Natural killer cell (primary cell): ENCODE measurements at regions not wholly inside any gene's neighbourhood (a gene's known extent, or its start where the extent isn't known, plus 50 kb on each side); places are given as distances from the start of the nearest gene placed in this dataset.

Source experiments
- ATAC-seq, 3 donors: fragments of 150-1000 bp in 2 of 3; fragments of 200-7000 bp in 1 of 3; cut with Tn5 transposase; 1 replicate in 1 of 3; 2 replicates in 2 of 3; pipeline ENCODE4 v1.10.0; 2021; ENCODE audit warnings: mild to moderate bottlenecking in 2 of 3, moderate library complexity in 2 of 3
- DNase-seq, 2 donors: peaks; one replicate each; pipeline versions ENCODE4 v3.0.0 to v3.0.0-alpha.2; 2013 to 2021; ENCODE audit warnings: mixed read lengths in 1 of 2
- H3K27ac ChIP-seq: one replicate; pipeline ENCODE4 v1.5.1; 2013; ENCODE audit warnings: mild to moderate bottlenecking, low read length
- H3K27me3 ChIP-seq: one replicate; pipeline ENCODE4 v1.6.1; 2013; ENCODE audit warnings: low read length; ENCODE audit not compliant: control insufficient read depth, insufficient read depth
- H3K36me3 ChIP-seq: one replicate; pipeline ENCODE4 v1.6.1; 2013; ENCODE audit warnings: low read length; ENCODE audit not compliant: control insufficient read depth, insufficient read depth
- H3K4me1 ChIP-seq: one replicate; pipeline ENCODE4 v1.6.1; 2013; ENCODE audit warnings: low read length; ENCODE audit not compliant: control insufficient read depth, insufficient read depth
- H3K4me3 ChIP-seq: one replicate; pipeline ENCODE4 v1.5.1; 2013; ENCODE audit warnings: low read length
- H3K9me3 ChIP-seq: one replicate; pipeline ENCODE4 v1.6.1; 2013; ENCODE audit warnings: low read length; ENCODE audit not compliant: control insufficient read depth, insufficient read depth
- H3K27ac Mint-ChIP-seq, 2 donors: one replicate each; pipeline ENCODE4 v1.8.0; 2022; ENCODE audit warnings: mild to moderate bottlenecking in 2 of 2, mixed read lengths in 2 of 2, moderate library complexity in 1 of 2
- H3K27me3 Mint-ChIP-seq, 2 donors: one replicate each; pipeline ENCODE4 v1.8.0; 2022; ENCODE audit warnings: low read depth in 2 of 2, mixed read lengths in 2 of 2
- H3K36me3 Mint-ChIP-seq: one replicate; pipeline ENCODE4 v1.8.0; 2022; ENCODE audit warnings: mixed read lengths
- H3K4me1 Mint-ChIP-seq, 2 donors: one replicate each; pipeline ENCODE4 v1.8.0; 2022; ENCODE audit warnings: mixed read lengths in 2 of 2
- H3K4me3 Mint-ChIP-seq: one replicate; pipeline ENCODE4 v1.8.0; 2022; ENCODE audit warnings: mild to moderate bottlenecking, moderate library complexity, mixed read lengths
- H3K9me3 Mint-ChIP-seq, 2 donors: one replicate each; pipeline ENCODE4 v1.8.0; 2022; ENCODE audit warnings: mixed read lengths in 2 of 2
- WGBS: methylation state at CpG from one replicate; pipeline ENCODE4 v1.1.7; 2013; ENCODE audit warnings: missing lambda C conversion rate; ENCODE audit not compliant: insufficient coverage; 5-methylcytosine and 5-hydroxymethylcytosine counted together
- intact Hi-C: fragments of 100-400 bp; cut with micrococcal nuclease; formaldehyde crosslinking; loops from one replicate; pipeline ENCODE4 v1.14.2; 2022
- TF ChIP-seq, protein P1 (sequence below): fragments of 200-600 bp; IDR thresholded peaks from one replicate; pipeline ENCODE4 v1.8.0; 2022; ENCODE audit warnings: antibody characterized with exemption

DNA sequence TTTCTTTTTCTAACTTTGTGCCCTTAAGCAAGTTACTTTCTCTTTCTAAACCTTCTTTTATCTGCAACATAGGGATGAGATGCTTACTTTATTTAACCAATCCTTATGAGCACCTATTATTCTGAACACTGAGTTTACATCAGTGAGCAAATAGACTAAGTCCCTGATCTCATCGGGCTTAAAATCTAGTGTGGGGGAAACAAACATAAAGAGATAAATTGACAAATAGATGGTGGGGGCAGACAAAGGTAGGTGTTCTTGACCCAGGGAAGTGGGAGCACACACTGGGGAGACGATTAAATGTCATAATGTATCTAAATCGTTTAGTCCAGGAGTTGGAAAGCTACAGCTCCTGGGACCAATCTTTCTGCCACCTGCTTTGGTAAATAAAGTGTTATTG is 129.6 kb downstream of the TFAP2C start:
- Histone ChIP-seq H3K9me3 (no peaks in the 10 kb centered on the region), H3K27ac (no peak overlapping the region), H3K4me3 (no peak overlapping the region), H3K4me1 (no peaks in the 10 kb centered on the region), H3K36me3 (no peaks in the 10 kb centered on the region), H3K27me3 (no peaks in the 10 kb centered on the region)
- peaks cover 0 to 6% of the 10 kb centered on the region in 2 donors for H3K27me3 Mint-ChIP-seq
- ATAC-seq (no peak), DNase-seq (no peak)
- H3K4me1 Mint-ChIP-seq = no peaks in the 10 kb centered on the region
- no peaks in the 10 kb centered on the region for H3K9me3 Mint-ChIP-seq
- no peak overlapping the region for H3K27ac Mint-ChIP-seq
- intact Hi-C loops = no loop called here
- TF ChIP-seq, protein P1, sequence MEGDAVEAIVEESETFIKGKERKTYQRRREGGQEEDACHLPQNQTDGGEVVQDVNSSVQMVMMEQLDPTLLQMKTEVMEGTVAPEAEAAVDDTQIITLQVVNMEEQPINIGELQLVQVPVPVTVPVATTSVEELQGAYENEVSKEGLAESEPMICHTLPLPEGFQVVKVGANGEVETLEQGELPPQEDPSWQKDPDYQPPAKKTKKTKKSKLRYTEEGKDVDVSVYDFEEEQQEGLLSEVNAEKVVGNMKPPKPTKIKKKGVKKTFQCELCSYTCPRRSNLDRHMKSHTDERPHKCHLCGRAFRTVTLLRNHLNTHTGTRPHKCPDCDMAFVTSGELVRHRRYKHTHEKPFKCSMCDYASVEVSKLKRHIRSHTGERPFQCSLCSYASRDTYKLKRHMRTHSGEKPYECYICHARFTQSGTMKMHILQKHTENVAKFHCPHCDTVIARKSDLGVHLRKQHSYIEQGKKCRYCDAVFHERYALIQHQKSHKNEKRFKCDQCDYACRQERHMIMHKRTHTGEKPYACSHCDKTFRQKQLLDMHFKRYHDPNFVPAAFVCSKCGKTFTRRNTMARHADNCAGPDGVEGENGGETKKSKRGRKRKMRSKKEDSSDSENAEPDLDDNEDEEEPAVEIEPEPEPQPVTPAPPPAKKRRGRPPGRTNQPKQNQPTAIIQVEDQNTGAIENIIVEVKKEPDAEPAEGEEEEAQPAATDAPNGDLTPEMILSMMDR = no peak
- WGBS = 83% methylated on average over 3 of the region's 3 CpGs
- no peak overlapping the region for H3K4me3 Mint-ChIP-seq
- no peaks in the 10 kb centered on the region for H3K36me3 Mint-ChIP-seq

DNA sequence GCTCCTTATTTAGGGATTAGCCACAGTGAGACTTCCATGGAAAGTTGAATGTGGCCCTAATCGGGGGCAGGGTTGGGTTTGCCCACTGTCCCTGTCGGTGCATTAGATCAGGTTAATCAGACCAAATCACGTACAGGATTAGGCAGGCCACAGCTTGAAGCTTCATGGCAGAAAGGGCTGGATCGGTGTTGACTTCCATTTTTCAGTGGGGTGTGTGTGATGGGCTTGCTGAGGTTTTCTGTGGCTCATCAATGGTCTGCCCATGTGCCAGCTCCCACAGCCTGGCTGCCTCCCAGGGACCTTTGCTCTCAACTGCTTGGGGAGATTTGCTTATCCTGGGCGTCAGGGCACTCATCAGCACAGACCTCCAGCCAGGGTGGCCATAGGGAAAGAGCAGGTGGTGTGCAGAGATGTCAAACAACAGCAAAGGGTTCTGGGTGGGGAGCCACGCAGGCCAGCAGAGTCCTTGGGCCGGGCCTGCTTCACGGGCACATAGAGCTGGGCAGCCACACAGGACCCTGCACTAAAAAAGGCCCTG is 130.7 kb downstream of the TFAP2C start:
- Mint-ChIP-seq H3K4me3 (no peak overlapping the region), H3K9me3 (no peaks in the 10 kb centered on the region), H3K27ac (no peak overlapping the region), H3K27me3 (peaks cover 0 to 8% of the 10 kb centered on the region in 2 donors), H3K4me1 (no peaks in the 10 kb centered on the region), H3K36me3 (no peaks in the 10 kb centered on the region)
- H3K4me3 ChIP-seq = no peak overlapping the region
- H3K9me3 ChIP-seq = no peaks in the 10 kb centered on the region
- H3K36me3 ChIP-seq = no peaks in the 10 kb centered on the region
- H3K4me1 ChIP-seq = no peaks in the 10 kb centered on the region
- DNase-seq = no peak
- no peak overlapping the region for H3K27ac ChIP-seq
- intact Hi-C loops = no loop called here
- TF ChIP-seq, protein P1 = no peak
- WGBS = 87% methylated on average over 8 of the region's 8 CpGs
- no peak for ATAC-seq
- no peaks in the 10 kb centered on the region for H3K27me3 ChIP-seq

DNA sequence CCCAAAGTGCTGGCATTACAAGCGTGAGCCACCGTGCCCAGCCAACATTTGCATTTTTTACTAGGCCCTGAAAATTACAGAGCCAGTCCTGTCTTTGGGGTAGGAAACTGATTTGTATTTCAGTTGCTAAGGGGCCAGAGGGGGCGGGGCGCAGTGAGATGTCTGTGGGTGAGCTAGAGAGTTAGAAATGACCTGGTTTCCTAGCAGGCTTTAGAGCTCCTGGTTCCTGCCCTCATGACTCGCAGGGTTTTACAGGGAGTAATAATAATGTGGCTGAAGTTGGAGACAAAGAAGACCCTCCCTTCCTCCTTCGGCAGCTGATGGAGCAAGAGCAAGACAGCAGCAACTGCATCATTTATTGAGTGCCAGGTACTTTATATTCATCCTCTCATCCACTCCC is 131.5 kb downstream of the TFAP2C start:
- no peaks in the 10 kb centered on the region for H3K36me3 ChIP-seq
- no peak overlapping the region for H3K27ac ChIP-seq
- H3K27me3 ChIP-seq = no peaks in the 10 kb centered on the region
- no peak overlapping the region for H3K4me3 ChIP-seq
- Mint-ChIP-seq H3K27ac (no peak overlapping the region), H3K36me3 (no peaks in the 10 kb centered on the region), H3K4me3 (no peak overlapping the region), H3K9me3 (no peaks in the 10 kb centered on the region), H3K27me3 (peaks cover 0 to 8% of the 10 kb centered on the region in 2 donors), H3K4me1 (no peaks in the 10 kb centered on the region)
- TF ChIP-seq, protein P1 = no peak
- ATAC-seq (no peak), DNase-seq (no peak)
- no peaks in the 10 kb centered on the region for H3K4me1 ChIP-seq
- H3K9me3 ChIP-seq = no peaks in the 10 kb centered on the region
- WGBS = 79% methylated on average over 5 of the region's 6 CpGs
- intact Hi-C loops = no loop called here

DNA sequence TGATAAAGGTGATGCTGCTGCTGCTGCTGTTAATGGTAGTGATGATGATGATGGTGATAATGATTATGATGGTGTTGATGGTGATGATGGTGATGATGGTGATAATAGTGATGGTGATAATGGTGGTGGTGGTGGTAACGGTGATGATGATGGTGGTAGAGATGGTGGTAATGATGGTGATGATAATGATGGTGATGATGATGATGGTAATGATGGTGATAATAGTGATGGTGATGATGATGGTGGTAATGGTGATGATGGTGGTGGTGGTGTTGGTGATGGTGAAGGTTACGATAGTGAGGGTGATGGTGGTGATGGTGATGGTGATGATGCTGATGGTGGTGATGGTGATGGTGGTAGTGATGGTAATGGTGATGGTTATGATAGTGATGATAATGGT is 132.3 kb downstream of the TFAP2C start:
- no peak overlapping the region for H3K4me3 Mint-ChIP-seq
- no peaks in the 10 kb centered on the region for H3K4me1 Mint-ChIP-seq
- no peak overlapping the region for H3K27ac ChIP-seq
- no peak overlapping the region for H3K4me3 ChIP-seq
- no peaks in the 10 kb centered on the region for H3K4me1 ChIP-seq
- DNase-seq (no peak), ATAC-seq (no peak)
- no peaks in the 10 kb centered on the region for H3K36me3 ChIP-seq
- no peak overlapping the region for H3K27ac Mint-ChIP-seq
- peaks cover 0 to 8% of the 10 kb centered on the region in 2 donors for H3K27me3 Mint-ChIP-seq
- no peaks in the 10 kb centered on the region for H3K9me3 ChIP-seq
- H3K27me3 ChIP-seq = no peaks in the 10 kb centered on the region
- H3K9me3 Mint-ChIP-seq = no peaks in the 10 kb centered on the region
- no peaks in the 10 kb centered on the region for H3K36me3 Mint-ChIP-seq
- 94% methylated on average over 2 of the region's 2 CpGs for WGBS
- intact Hi-C loops = no loop called here
- TF ChIP-seq, protein P1 = no peak
